HG03520 (cell line): ENCODE measurements at regions not wholly inside any gene's neighbourhood (a gene's known extent, or its start where the extent isn't known, plus 50 kb on each side); places are given as distances from the start of the nearest gene placed in this dataset.

Source experiments
- ATAC-seq: cut with Tn5 transposase; IDR thresholded peaks from one replicate; pipeline ENCODE4 v1.9.1; 2021; ENCODE audit warnings: mild to moderate bottlenecking, moderate library complexity; ENCODE audit not compliant: unreplicated experiment

DNA sequence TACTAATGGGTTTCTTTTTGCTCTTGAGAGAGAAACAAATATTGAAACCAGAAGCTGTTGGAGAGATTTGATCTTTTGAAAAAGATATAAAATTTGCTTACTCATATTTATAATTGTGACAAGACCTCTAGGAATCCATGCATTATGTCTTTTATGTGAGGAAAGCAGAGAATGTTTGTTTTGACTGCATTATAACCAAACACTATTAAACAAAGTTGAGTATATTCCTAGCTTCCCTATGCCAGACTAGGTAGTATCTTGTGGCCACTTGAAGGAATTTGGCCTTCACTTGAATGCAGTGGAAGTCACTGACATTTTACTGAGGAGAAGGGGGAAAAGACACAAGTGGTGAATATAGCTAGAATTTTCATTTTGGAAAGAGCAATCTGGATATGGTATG lies 521.8 kb upstream of the ZEB2 start:
- no peak for ATAC-seq

DNA sequence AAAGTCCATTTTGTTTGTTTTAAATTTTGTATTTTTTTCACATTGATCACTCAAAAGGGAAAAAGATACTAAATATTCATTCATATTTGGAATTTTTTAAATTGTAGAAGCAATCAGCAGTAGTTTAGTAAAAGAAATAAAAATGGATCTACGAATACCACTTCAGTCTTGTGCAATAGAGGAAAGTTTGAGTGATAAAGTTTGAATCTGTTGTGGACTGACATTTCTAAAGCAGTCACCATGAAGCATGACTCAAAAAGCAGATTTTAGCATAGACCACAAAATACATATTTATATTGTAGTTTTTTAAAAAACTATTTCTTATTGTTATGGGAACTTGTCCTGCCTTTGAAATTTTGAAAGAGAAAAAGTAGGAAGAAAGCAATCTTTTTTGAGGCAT lies 520.5 kb upstream of the ZEB2 start:
- ATAC-seq: no peak

DNA sequence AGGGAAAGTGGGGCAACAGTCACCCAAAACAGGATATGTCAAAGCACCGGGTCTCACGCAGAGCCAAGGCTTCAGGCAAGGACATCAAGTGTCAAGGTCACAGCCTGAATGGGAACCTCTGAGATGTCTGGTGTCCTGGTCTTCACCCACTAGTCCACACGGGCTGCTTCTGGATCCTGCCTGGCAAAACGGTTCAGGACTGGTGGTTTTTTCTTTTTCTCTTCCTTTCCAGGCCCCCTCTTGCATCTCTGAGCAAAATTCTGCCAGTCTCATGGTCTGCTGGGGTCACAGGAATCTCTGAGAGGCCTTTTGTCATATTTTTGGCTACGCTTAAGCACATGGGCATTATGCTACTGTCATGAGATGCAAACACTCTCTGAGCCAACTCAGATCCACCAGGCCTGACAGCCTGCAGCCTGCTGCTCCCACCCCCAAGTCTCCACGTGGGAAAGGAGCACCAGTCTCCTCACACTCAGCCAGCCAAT lies 518.2 kb upstream of the ZEB2 start:
- no peak for ATAC-seq

DNA sequence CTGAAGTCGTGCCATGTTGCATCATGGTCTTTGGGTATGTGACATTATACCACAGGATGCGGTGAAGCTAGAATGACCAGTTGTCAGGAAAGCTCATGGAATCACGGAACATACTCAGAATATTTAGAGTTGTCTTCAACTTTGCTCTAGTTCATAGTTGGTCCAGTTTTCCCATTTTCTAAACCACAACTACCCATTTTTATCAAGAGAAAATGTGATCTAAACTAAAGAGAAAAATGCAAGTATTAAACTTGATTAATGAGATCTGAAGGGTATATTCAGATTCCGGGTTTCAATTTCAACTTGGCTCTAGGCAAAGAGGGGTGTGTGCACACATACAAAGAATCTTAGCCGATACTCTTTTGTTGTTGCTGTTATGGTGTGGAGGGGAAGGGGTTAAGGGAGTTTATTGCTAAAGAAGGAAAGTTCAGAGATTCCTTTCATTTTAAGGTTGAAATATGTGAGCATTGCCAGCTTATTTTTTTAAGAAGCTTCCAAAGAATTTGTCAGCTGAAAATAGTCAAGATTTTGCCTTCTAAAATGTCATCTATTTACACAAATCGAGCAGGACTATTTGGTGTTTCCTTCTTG lies 516.6 kb upstream of the ZEB2 start:
- no peak for ATAC-seq

- no peak for ATAC-seq
These were observed 514.6 kb upstream of the ZEB2 start for GRCh38 chr2:145034511-145034910.

DNA sequence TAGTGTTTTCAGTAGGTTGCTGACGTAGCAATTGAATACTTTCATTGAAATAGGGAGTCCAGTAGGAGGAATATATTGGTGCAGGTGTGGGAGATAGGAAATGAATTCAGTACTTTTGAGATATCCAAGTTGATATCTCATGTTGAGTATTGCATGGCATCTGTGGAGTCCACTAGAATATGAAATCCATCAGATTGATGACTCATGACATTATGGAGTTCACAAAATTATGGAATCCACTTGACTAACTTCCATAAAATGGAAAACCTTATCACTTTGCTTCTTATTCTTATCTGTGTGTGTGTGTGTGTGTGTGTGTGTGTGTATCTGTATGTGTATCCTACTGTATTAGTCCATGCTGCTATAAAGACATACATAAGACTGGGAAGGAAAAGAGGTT lies 513.5 kb upstream of the ZEB2 start:
- ATAC-seq: no peak

GRCh38 chr2:145032791-145033190 lies 512.9 kb upstream of the ZEB2 start:
- ATAC-seq: no peak

DNA sequence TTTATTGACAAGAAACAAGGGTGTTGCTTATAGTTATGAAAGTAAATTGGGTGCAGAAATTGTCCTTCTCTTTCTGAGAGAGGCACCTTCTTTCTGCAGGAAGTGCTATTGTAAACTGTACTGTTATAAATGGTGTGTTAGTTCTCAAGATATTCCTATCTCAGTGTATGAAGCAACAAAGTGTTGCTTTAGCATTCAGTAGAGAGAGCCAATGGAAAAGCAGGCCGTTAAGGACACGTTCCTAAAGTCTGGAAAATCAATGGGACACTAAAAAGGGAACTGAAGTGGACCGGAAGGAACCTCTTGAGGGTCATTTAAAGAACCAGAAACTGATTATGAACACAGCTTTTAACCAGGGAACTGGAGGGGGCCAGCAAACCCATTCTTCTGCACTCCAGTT lies 510.0 kb upstream of the ZEB2 start:
- ATAC-seq: no peak

- no peak for ATAC-seq
These were observed 509.2 kb upstream of the ZEB2 start for GRCh38 chr2:145029081-145029480.

- ATAC-seq: no peak
These were observed 508.4 kb upstream of the ZEB2 start for GRCh38 chr2:145028101-145028920.

GRCh38 chr2:145026456-145027455 lies 506.8 kb upstream of the ZEB2 start:
- no peak for ATAC-seq

GRCh38 chr2:145025382-145025781 lies 505.5 kb upstream of the ZEB2 start:
- no peak for ATAC-seq

GRCh38 chr2:145023334-145023934 lies 503.5 kb upstream of the ZEB2 start:
- no peak for ATAC-seq

GRCh38 chr2:145022666-145023333 lies 502.9 kb upstream of the ZEB2 start:
- no peak for ATAC-seq

- ATAC-seq: no peak
These were observed 502.2 kb upstream of the ZEB2 start for GRCh38 chr2:145021962-145022665.

DNA sequence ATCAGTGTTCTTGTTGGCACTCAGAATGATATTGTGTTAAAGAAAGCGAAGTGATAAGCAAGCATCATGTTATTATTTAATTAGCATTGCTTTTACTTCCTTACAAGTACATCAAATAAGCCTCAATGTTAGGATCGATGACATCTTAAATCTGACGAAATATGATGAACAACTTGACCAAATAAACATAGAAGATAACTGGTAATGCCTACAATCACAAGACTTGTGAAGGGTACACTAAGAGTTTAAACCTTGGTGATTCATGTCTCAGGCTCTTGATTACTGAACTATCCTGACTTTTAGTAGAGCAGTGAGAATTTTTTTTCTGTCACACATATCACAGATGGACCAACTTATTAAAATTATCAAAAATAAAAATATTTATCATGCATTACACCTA lies 500.8 kb upstream of the ZEB2 start:
- ATAC-seq: no peak

- ATAC-seq: no peak
These were observed 500.2 kb upstream of the ZEB2 start for GRCh38 chr2:145020139-145020538.

DNA sequence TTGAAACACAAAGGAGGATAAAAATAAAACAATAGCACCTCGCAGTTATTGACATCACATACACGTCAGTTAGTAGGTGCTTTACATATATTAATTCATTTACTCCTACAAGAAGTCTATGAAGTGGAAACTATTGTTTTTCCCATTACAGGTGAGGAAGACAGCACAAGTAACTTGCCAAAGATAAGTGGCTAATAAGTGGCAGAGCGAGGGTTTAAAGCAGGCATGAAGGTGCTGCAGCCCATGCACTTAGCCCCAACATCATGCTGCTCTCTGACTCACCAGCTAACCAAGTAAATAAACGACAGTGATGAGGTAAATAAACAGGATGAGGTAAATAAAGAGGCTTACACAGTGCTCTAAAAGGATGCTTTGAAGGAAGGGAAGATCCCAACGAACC lies 498.6 kb upstream of the ZEB2 start:
- no peak for ATAC-seq

DNA sequence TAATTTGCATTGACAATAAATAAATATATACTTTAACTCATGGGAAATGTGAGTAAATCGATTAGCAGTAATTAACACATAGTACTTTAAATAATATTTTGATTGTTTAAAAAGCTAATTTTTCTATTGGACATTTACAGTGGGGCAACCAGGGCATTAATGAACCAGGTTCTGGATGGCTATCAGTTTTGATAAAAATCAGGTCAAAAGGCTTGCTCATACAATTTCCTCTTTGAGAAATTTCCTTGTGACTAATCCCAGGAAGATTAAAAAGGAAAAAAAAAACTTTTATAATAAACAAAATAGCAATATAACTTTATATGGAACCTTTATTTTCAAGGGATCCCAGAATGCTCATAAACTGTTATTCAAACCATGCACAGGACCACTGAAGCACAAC lies 497.2 kb upstream of the ZEB2 start:
- ATAC-seq: no peak

DNA sequence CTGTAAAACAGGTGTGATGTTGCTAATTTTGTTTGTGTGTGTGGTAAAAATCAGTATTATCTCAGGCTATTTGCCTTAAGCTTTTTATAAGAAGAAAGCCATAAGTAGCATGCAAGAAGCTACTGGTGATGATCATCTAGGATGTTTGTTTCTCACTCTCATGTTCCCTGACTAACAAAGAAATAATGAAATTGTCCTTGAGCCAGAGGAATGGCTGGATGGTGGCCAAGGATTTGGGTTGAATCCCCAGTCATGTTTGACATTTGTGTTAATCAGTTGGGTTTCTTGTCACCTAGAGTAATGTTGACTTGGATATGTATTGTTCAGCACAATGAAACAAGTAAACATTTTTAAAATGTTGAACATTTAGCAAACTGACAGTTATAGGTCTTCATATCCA lies 496.8 kb upstream of the ZEB2 start:
- ATAC-seq: no peak
